ENCODE measurements at regions not wholly inside any gene's neighbourhood (a gene's known extent, or its start where the extent isn't known, plus 50 kb on each side); places are given as distances from the start of the nearest gene placed in this dataset.

GRCh38 chr14:85088192-85088591 is 441.8 kb upstream of the FLRT2 start:
- no peak for TF ChIP-seq TAF1 (IDR thresholded peaks at IDR 0.05; ENCODE audit: borderline replicate concordance, insufficient read depth, low read length)
- TF ChIP-seq SIN3A (IDR thresholded peaks at IDR 0.05; ENCODE audit: borderline replicate concordance, insufficient read depth, low read length), result no peak
- TF ChIP-seq, protein P1, sequence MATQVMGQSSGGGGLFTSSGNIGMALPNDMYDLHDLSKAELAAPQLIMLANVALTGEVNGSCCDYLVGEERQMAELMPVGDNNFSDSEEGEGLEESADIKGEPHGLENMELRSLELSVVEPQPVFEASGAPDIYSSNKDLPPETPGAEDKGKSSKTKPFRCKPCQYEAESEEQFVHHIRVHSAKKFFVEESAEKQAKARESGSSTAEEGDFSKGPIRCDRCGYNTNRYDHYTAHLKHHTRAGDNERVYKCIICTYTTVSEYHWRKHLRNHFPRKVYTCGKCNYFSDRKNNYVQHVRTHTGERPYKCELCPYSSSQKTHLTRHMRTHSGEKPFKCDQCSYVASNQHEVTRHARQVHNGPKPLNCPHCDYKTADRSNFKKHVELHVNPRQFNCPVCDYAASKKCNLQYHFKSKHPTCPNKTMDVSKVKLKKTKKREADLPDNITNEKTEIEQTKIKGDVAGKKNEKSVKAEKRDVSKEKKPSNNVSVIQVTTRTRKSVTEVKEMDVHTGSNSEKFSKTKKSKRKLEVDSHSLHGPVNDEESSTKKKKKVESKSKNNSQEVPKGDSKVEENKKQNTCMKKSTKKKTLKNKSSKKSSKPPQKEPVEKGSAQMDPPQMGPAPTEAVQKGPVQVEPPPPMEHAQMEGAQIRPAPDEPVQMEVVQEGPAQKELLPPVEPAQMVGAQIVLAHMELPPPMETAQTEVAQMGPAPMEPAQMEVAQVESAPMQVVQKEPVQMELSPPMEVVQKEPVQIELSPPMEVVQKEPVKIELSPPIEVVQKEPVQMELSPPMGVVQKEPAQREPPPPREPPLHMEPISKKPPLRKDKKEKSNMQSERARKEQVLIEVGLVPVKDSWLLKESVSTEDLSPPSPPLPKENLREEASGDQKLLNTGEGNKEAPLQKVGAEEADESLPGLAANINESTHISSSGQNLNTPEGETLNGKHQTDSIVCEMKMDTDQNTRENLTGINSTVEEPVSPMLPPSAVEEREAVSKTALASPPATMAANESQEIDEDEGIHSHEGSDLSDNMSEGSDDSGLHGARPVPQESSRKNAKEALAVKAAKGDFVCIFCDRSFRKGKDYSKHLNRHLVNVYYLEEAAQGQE (IDR thresholded peaks at IDR 0.05; ENCODE audit: insufficient read depth in 1 of 2, low read depth in 2 of 2, low read length in 2 of 2), result no peak
- TF ChIP-seq FOXP2 (optimal IDR thresholded peaks at IDR 0.05; ENCODE audit: borderline replicate concordance, extremely low read depth, extremely low read length, insufficient read depth), result no peak
- no peak for TF ChIP-seq POLR2AphosphoS5 (IDR thresholded peaks at IDR 0.05; ENCODE audit: low read depth, low read length)

- no peak for TF ChIP-seq POLR2AphosphoS5 (IDR thresholded peaks at IDR 0.05; ENCODE audit: low read depth, low read length)
- no peak for TF ChIP-seq TAF1 (IDR thresholded peaks at IDR 0.05; ENCODE audit: borderline replicate concordance, insufficient read depth, low read length)
- no peak for TF ChIP-seq SIN3A (IDR thresholded peaks at IDR 0.05; ENCODE audit: borderline replicate concordance, insufficient read depth, low read length)
- TF ChIP-seq FOXP2 (optimal IDR thresholded peaks at IDR 0.05; ENCODE audit: borderline replicate concordance, extremely low read depth, extremely low read length, insufficient read depth), result no peak
- TF ChIP-seq, protein P1 (IDR thresholded peaks at IDR 0.05; ENCODE audit: insufficient read depth in 1 of 2, low read depth in 2 of 2, low read length in 2 of 2), result no peak
Measured at GRCh38 chr14:85090681-85091080, 439.3 kb upstream of the FLRT2 start.

DNA sequence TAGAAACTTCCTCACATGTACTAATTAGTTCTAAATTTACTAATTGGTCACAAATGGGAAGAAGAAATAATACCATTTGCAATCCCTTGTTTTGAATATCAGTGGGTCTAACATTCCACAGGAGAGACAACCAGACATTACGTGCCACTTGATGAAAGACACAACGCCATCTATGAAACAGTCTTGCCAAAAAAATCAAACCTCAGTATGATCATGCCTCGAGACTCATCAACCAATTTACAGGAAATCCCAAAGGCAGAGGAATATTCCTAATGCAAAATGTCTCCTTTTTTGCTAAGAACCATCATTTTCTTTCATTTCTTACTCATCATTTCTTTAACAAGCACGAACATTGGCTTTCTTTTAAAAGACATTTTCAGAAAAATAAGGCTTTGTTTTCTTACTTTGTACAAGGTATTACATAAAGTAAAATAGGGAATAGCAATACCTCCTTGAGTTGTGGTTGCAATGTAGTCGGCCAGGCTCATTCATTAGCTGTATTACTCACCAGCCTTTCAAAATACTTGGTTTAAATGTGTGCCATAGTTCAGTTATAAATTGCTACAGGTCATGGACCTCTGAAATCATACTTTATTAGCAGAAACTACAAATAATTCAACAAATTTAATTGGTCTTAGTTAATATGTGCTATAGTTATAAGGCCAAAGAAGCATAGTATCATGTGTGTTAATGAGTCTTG is 436.2 kb upstream of the FLRT2 start:
- TF ChIP-seq POLR2AphosphoS5 (IDR thresholded peaks at IDR 0.05; ENCODE audit: low read depth, low read length) (no peak), SIN3A (IDR thresholded peaks at IDR 0.05; ENCODE audit: borderline replicate concordance, insufficient read depth, low read length) (no peak), TAF1 (IDR thresholded peaks at IDR 0.05; ENCODE audit: borderline replicate concordance, insufficient read depth, low read length) (no peak), FOXP2 (optimal IDR thresholded peaks at IDR 0.05; ENCODE audit: borderline replicate concordance, extremely low read depth, extremely low read length, insufficient read depth) (no peak)
- TF ChIP-seq, protein P1 (IDR thresholded peaks at IDR 0.05; ENCODE audit: insufficient read depth in 1 of 2, low read depth in 2 of 2, low read length in 2 of 2), result no peak

- TF ChIP-seq POLR2AphosphoS5 (IDR thresholded peaks at IDR 0.05; ENCODE audit: low read depth, low read length) (no peak), TAF1 (IDR thresholded peaks at IDR 0.05; ENCODE audit: borderline replicate concordance, insufficient read depth, low read length) (no peak), SIN3A (IDR thresholded peaks at IDR 0.05; ENCODE audit: borderline replicate concordance, insufficient read depth, low read length) (no peak), FOXP2 (optimal IDR thresholded peaks at IDR 0.05; ENCODE audit: borderline replicate concordance, extremely low read depth, extremely low read length, insufficient read depth) (no peak)
- TF ChIP-seq, protein P1 (IDR thresholded peaks at IDR 0.05; ENCODE audit: insufficient read depth in 1 of 2, low read depth in 2 of 2, low read length in 2 of 2), result no peak
Measured at GRCh38 chr14:85102591-85102990, 427.4 kb upstream of the FLRT2 start.
